Stimulated activated CD4-positive, alpha-beta T cell treated with anti-CD3 and anti-CD28 coated beads, Interleukin-1b, Interleukin-23, amount 100 ng/mL, for 24 hours (primary cell): ENCODE measurements at regions not wholly inside any gene's neighbourhood (a gene's known extent, or its start where the extent isn't known, plus 50 kb on each side); places are given as distances from the start of the nearest gene placed in this dataset.
"Not testable (repeated sequence)": the region's sequence is repeated elsewhere in the genome, so short reads cannot be mapped to it uniquely, and the experiment has no call there.

ENCODE experiments used
- DNase-seq, 4 experiments: peaks; one replicate each; pipeline ENCODE4 v3.0.0-alpha.2; 2020; ENCODE audit warnings: low read depth in 4 of 4, low spot score in 1 of 4

- DNase-seq = not testable (repeated sequence)
Observed at GRCh38 chr2:4244422-4244821, 541.0 kb downstream of the DCDC2C start.

GRCh38 chr2:4246364-4247131, 543.2 kb downstream of the DCDC2C start:
- no peak for DNase-seq

GRCh38 chr2:4247791-4248190, 544.4 kb downstream of the DCDC2C start:
- DNase-seq = no peak

GRCh38 chr2:4255491-4255890, 552.1 kb downstream of the DCDC2C start:
- no peak for DNase-seq

- no peak for DNase-seq
Observed at GRCh38 chr2:4256351-4256750, 553.0 kb downstream of the DCDC2C start.

- no peak for DNase-seq
Observed at GRCh38 chr2:4258563-4258962, 555.2 kb downstream of the DCDC2C start.

- no peak for DNase-seq
Observed at GRCh38 chr2:4265936-4266335, 562.6 kb downstream of the DCDC2C start.

- no peak for DNase-seq
Observed at GRCh38 chr2:4269885-4270284, 566.5 kb downstream of the DCDC2C start.

GRCh38 chr2:4272261-4272858, 569.0 kb downstream of the DCDC2C start:
- no peak for DNase-seq

- no peak for DNase-seq
Observed at GRCh38 chr2:4278392-4278791, 575.0 kb downstream of the DCDC2C start.

- DNase-seq = no peak
Observed at GRCh38 chr2:4279431-4279830, 576.1 kb downstream of the DCDC2C start.

GRCh38 chr2:4291430-4291829, 588.1 kb downstream of the DCDC2C start:
- DNase-seq = no peak

- no peak for DNase-seq
Observed at GRCh38 chr2:4295680-4296079, 592.3 kb downstream of the DCDC2C start.

GRCh38 chr2:4300616-4301015, 597.2 kb downstream of the DCDC2C start:
- no peak for DNase-seq

- no peak for DNase-seq
Observed at GRCh38 chr2:4324531-4324930, 621.2 kb downstream of the DCDC2C start.

GRCh38 chr2:4336864-4337263, 633.5 kb downstream of the DCDC2C start:
- no peak for DNase-seq

- no peak for DNase-seq
Observed at GRCh38 chr2:4338345-4338744, 635.0 kb downstream of the DCDC2C start.

GRCh38 chr2:4340536-4340935, 637.2 kb downstream of the DCDC2C start:
- no peak for DNase-seq

- no peak for DNase-seq
Observed at GRCh38 chr2:4346628-4347027, 643.3 kb downstream of the DCDC2C start.

GRCh38 chr2:4353668-4354067, 650.3 kb downstream of the DCDC2C start:
- DNase-seq = no peak

GRCh38 chr2:4354164-4354563, 650.8 kb downstream of the DCDC2C start:
- DNase-seq = no peak

GRCh38 chr2:4354678-4355077, 651.3 kb downstream of the DCDC2C start:
- no peak for DNase-seq

- DNase-seq = no peak
Observed at GRCh38 chr2:4356109-4356508, 652.7 kb downstream of the DCDC2C start.
